ENCODE measurements at regions not wholly inside any gene's neighbourhood (a gene's known extent, or its start where the extent isn't known, plus 50 kb on each side); places are given as distances from the start of the nearest gene placed in this dataset.

DNA sequence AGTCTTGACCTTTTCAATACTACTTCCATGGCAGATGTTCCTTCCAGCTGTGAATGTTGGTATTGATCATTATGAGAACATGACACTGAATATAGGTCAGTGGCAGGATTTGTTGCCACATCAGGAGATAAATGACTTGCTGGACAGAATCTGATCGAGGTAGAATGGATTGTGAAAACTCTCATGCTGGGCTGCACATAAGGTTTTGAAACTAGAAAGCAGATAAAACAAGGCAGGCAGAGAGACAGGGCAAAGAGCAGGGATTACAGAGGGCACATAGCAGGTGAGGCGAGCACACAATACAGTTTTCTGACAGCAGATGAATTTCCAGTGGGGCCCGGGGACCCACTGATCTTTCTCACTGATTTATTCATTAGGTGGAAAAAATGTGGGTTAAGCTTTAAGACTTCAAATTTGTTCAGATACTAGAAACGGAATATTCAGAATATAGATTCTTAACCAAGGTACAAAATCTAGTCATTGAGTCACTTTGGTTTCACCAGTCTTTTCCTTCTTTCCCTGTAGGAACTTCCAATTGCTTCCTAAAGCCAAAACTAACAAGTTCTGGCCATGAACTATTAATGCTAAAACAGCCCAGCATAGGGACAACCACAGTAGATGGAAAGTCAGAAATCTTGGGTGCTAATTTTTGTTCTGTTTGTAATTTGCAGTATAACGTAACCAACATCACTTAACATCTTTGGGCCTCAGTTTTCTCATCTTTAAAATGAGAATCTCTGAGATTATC lies 296.0 kb upstream of the PTBP2 start:
- TF ChIP-seq, protein P1, sequence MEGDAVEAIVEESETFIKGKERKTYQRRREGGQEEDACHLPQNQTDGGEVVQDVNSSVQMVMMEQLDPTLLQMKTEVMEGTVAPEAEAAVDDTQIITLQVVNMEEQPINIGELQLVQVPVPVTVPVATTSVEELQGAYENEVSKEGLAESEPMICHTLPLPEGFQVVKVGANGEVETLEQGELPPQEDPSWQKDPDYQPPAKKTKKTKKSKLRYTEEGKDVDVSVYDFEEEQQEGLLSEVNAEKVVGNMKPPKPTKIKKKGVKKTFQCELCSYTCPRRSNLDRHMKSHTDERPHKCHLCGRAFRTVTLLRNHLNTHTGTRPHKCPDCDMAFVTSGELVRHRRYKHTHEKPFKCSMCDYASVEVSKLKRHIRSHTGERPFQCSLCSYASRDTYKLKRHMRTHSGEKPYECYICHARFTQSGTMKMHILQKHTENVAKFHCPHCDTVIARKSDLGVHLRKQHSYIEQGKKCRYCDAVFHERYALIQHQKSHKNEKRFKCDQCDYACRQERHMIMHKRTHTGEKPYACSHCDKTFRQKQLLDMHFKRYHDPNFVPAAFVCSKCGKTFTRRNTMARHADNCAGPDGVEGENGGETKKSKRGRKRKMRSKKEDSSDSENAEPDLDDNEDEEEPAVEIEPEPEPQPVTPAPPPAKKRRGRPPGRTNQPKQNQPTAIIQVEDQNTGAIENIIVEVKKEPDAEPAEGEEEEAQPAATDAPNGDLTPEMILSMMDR (IDR thresholded peaks at IDR 0.05; ENCODE audit: low read length, missing control alignments), result no peak
- H3K4me3 ChIP-seq (replicated peaks; ENCODE audit: low read depth, low read length), result no peak overlapping the region
- DNase-seq (ENCODE audit: low read depth), result no peak

DNA sequence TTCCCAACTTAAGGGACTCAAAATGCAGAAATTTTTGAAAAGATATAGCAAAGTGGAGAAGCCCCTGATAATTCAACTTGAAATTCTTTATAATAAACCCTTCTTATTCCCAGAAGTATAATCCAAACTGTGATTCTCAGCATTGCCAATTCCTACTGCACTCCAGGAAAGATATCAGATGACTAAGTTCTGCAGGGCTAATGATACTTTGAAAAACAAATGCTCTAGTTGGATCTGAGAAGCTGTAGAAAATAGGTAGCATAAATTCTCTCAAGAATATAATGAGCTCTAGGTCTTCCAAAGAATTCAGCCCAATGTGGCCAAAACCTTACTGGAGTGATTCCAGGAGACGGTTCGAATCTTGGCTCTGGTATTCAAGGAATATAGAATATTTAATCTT lies 294.0 kb upstream of the PTBP2 start:
- TF ChIP-seq, protein P1 (IDR thresholded peaks at IDR 0.05; ENCODE audit: low read length, missing control alignments), result no peak
- no peak for DNase-seq (ENCODE audit: low read depth)
- H3K4me3 ChIP-seq (replicated peaks; ENCODE audit: low read depth, low read length), result no peak overlapping the region

DNA sequence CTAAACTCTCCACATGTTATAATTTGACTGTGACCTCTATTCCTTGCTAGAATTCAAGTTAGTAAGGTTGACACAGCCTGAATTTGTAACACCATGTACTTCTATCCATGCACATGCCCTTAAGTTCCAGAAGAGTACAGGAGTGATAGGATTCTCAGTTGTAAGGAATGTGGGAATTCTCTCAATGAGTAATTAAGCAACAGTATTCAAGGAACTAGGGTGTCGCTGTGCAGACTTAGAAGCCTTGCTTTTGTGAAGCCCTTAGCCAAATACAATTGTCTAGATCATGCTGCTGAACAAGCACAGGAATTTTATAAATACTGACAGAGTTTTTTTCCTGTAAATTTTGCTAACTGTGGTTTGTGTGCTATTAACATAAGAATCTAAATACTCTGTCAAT lies 276.3 kb upstream of the PTBP2 start:
- H3K4me3 ChIP-seq (replicated peaks; ENCODE audit: low read depth, low read length), result no peak overlapping the region
- no peak for DNase-seq (ENCODE audit: low read depth)
- TF ChIP-seq, protein P1 (IDR thresholded peaks at IDR 0.05; ENCODE audit: low read length, missing control alignments), result no peak

DNA sequence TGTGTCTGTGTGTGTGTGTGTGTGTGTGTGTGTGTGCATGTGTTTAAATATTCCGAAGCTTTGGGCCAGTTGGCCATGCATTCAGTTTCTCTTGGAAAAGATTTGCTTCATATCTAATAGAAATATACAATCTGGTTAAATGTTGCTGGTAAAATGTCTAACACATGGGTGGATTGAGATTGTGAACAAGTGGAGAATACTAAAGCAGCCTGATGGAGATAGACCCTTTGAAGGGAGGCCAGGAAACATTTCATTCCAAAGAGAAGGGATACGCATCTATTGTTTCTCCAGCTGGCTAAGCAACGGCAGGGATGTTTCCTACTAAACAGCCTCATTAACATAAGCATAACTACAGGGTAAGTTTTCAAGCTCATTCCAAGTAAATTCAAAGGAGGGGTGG lies 257.5 kb upstream of the PTBP2 start:
- no peak for DNase-seq (ENCODE audit: low read depth)
- H3K4me3 ChIP-seq (replicated peaks; ENCODE audit: low read depth, low read length), result no peak overlapping the region
- TF ChIP-seq, protein P1 (IDR thresholded peaks at IDR 0.05; ENCODE audit: low read length, missing control alignments), result no peak

DNA sequence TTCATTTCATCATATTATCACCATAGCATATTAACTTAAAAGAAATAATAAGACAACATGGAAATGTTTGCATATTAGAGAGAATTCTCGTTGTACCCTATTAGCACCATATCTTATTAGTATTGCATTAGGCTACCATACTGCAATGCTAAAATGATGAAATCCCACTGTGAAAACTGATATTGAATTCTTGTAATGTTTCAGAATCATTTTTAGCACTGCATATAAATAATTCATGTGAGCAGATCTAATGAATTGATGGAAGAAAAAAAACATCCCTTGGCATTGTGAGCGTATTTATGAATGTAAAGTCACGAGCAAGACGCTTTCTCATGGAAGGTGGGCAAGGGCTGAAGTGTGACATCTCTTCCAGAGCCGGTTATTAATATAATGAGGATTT lies 257.1 kb upstream of the PTBP2 start:
- H3K4me3 ChIP-seq (replicated peaks; ENCODE audit: low read depth, low read length), result no peak overlapping the region
- TF ChIP-seq, protein P1 (IDR thresholded peaks at IDR 0.05; ENCODE audit: low read length, missing control alignments), result no peak
- no peak for DNase-seq (ENCODE audit: low read depth)

DNA sequence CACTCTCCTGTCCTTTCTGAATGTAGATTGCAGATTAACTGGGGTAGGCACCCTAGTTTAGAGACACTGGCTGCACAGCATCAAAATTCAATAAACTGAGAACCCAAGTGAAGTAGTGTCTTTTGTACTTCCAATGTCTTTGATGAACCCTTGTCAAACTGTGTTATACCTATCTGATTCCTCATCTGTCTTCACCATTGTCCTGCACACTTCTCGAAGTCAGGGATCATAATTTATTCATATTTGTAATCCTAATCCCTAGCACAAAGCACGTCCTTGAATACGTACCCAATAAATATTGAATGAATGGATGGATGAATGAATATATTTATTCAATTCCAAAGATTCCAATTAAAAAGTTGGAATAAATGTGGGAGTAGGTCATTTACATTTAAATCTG lies 256.6 kb upstream of the PTBP2 start:
- no peak for DNase-seq (ENCODE audit: low read depth)
- TF ChIP-seq, protein P1 (IDR thresholded peaks at IDR 0.05; ENCODE audit: low read length, missing control alignments), result no peak

DNA sequence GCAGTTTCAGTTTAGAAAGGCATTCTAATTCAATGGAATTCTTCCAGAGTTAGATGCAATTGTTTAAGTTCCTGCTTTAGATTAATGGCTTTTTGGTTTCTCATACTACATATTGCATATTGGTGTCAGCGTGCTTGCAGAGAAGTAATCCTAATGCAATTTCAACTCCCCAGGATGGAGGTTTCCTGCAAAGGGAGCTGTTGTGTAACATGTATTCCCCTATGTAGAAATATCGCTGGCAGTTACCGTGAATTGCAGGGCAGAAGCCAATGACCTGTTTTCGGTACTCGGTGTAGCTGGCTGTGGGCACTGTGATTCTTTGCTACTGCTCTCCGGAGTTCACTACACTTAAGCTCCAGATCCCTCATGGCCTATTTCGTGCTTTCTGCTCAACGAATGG lies 256.1 kb upstream of the PTBP2 start:
- DNase-seq (ENCODE audit: low read depth), result peak; percentile 61
- H3K4me3 ChIP-seq (replicated peaks; ENCODE audit: low read depth, low read length), result no peak overlapping the region
- TF ChIP-seq, protein P1 (IDR thresholded peaks at IDR 0.05; ENCODE audit: low read length, missing control alignments), result no peak

More for the DNA sequence above, 256.6 kb upstream of the PTBP2 start:
- H3K4me3 ChIP-seq (replicated peaks; ENCODE audit: low read depth, low read length), result no peak overlapping the region
